ENCODE measurements at regions not wholly inside any gene's neighbourhood (a gene's known extent, or its start where the extent isn't known, plus 50 kb on each side); places are given as distances from the start of the nearest gene placed in this dataset.

DNA sequence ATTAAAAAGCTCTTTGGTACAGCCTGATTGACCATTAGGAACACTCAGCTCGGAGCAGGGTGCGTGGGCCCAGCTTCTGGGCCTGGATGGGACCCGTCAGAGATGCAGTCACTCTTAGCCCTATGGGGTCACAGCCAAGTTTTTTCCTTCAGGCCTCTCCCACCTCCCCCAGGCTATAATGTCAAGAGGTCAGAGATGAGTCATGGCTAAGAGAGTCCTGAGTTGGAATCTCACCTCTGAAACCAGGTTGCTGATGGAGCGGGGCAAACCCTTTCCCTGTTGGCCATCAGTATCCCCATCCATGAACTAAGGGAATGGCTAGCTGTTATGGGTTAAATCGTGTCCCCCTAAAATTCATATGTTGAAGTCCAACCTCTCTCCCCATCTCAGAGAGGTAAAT lies 195.9 kb upstream of the POU3F1 start:
- no peak for DNase-seq

DNA sequence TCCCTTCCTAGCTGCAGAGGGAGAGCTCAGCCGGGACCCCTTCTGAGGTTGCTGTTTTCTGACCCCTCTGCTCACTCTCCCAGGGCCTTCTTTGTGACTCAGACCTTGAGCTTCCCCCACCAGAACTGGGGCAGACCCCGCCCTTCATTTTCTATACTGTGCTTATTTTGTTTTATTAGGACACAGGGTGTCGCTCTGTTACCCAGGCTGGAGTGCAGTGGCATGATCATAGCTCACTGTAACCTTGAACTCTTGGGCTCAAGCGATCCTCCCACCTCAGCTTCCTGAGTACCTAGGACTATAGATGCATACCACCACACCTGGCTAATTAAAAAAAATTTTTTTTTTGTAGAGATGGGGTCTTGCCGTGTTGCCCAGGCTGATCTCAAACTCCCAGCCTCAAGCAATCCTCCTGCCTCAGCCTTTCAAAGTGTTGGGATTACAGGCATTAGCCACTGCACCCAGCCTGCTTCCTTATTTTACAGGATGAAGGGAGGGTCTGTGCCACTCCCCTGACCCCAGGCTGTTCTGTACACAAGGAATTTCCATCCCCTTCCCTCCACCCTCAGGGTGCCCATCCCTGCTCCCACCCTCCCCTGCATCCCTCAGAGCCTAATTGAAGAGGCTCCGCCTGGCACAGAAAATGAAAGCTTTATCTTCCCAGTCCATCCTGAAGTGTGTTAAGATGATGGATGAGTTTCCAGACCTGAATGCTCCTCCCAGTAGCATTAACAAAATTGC lies 195.2 kb upstream of the POU3F1 start:
- no peak for DNase-seq

GRCh38 chr1:38240618-38241017 lies 194.0 kb upstream of the POU3F1 start:
- DNase-seq, result no peak

DNA sequence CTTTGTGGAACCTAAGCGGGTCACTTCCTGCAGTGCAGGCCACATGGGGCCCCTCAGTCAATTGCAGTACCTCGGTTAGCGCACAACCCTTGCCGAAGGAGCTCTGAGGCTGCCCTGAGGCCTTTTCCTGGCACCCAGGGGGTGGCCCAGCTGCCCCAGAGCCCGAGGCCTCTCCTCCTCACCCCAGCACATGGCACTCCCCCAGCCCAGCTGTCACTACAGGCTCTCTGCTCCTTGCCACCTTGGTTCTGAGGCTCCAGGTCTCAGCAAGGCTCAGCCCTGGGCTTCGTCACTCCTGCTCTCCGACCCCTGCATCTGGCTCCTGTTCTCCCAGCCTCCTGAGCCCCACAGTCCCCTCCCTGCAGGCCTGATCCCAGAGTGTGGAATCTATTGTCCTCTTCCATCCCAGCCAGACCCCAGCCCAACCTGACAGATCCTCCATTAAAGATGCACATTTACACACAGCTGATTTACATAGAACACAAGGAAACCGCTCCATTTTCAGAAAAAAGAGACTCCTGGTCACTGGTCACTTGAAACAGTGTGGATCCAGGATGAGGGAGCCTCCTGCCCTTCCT lies 192.8 kb upstream of the POU3F1 start:
- DNase-seq, result no peak

- no peak for DNase-seq
Measured at GRCh38 chr1:38238294-38238693, 191.7 kb upstream of the POU3F1 start.

DNA sequence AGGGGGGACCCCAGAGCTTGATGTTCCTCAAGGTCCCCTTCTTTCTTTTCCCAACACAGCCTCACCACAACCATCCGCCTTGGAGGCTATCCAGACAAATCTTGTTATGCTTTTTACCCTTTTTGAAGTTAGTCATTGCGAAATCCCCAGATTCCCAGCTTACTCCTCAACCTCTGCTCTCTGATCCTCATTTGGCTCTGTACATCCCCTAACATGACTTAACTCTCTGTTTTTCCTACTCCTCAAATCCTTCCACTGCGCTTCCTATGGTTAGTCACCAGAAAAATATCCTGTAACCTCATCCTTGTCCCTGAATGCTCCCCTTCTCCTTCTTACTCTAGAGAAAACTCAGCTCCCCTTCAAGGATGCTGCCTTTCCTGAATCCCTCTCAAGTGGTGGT lies 189.1 kb upstream of the POU3F1 start:
- no peak for DNase-seq

- no peak for DNase-seq
Measured at GRCh38 chr1:38231941-38232340, 185.3 kb upstream of the POU3F1 start.

DNA sequence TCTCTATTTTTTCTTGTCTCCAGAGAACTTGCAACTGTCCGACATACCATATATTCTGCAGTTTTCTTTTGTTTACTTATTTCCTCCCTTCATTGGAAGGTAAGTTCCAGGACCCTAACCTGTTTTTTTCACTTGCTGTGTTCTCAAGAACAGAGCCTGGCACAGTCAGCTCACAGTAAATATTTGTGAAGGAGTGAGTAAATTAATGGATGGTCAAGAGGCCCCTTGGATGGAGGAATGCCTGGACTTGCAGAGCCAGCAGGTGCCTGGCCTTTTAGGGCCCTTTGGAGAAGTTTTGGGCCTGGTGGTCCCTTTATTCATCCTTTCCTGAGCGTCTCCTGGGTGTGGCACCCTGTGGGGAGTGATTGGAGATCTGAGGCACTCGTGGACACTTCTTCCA lies 182.1 kb upstream of the POU3F1 start:
- no peak for DNase-seq

GRCh38 chr1:38225745-38226144 lies 179.2 kb upstream of the POU3F1 start:
- no peak for DNase-seq

- no peak for DNase-seq
Measured at GRCh38 chr1:38223391-38223790, 176.8 kb upstream of the POU3F1 start.

DNA sequence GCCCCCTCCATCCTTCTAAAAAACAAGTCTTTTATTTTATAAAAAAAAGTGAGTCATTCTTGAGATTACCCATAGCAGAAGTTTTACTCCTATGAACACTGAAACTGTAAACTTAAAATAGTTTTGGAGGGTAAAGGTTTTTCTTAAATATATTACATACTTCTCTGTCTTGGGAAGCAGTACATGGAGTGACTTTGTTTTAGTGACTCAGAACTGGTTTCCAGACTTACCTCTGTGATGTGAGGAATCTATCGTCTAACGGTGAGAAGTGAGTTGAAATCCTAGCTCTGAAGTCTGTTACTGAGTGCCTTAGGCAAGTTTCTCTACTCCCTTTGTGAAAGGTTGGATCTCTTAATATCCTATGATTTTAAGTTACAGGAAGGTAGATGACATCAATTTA lies 176.3 kb upstream of the POU3F1 start:
- no peak for DNase-seq

GRCh38 chr1:38221006-38221649 lies 174.5 kb upstream of the POU3F1 start:
- no peak for DNase-seq

GRCh38 chr1:38217316-38217715 lies 170.7 kb upstream of the POU3F1 start:
- DNase-seq, result no peak

GRCh38 chr1:38213646-38214434 lies 167.2 kb upstream of the POU3F1 start:
- DNase-seq, result peak; percentile 54

- DNase-seq, result no peak
Measured at GRCh38 chr1:38210895-38211177, 164.2 kb upstream of the POU3F1 start.

DNA sequence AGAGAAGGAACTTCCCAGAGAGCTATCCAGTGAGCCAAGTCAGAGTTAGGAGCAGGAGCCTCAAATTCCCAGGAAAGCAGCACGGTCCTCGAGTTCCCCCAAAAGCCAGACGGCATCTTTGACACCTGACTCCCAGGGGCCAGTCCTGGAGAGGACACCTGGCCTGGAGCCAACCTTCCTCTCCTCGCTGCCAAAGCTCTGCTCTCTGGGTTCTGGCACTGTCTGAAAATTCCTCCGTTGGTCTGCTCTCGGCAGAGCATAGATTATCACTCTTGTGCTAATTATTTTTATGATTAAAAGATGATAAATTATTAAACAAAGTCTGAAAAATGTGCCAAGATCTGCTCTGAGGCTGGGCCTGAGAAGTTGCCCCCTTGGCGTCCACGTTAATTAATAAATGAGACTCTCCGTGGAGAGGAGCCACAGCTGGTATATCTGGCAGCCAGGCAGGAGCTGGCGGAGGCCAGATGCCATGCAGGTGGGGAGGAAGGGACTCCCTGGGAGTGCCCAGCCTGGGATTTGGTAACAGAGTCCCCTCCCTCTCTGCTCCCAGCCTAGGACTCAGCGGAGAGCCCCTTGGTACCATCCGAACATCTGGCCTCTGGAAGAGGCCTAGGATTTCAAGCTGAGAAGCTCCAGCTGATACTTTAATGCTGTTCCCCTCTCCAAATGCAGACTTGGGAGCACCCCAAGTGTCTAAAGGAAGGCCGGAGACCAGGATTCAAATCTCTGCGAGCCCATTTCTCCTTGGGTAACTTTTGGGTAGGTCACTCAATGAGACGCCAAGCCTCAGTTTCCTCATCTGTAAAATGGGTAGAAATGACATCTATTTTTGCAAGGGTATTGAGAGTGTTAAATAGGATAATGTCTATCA lies 163.7 kb upstream of the POU3F1 start:
- no peak for DNase-seq

DNA sequence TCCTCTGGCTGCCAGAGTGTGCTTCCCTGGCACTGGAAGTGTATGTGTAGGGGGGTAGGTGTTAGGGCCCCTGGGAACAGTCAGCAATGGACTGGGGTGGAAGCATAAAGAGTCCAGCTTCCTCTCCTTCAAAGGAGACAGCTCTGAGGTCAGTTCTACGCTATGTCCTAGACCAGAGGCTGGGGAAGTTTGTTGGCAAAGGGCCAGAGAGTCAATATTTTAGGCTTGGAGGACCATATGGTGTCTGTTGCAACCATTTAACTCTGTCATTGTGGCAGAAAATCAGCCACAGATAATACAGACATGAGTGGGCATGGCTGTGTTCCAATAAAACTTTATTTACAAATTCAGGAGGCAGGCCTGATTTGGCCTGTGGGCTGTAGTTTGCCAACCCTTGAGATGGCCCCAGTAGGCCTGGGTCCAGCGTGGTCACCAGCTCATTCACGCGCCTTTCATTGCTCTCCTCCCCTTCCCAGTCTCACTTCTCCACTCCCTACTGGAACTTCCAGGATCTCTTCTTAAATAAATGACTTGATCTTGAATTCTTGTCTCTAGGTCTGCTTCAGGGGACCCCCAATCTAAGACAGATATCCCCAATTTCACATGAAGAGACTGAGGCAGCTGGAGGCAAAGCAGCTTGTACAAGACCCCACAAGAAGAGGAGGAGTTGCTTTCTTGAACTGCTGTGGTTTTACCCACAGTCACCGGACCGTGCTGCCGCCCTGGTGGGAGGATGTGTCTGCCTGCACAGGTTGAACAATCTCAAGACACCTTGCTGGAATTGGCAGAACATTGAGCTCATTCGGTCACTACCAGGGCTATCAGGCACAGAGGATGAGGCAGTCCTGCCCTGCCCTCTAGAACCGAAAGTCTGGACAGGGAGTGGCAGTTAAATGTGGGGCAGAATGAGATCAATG lies 162.4 kb upstream of the POU3F1 start:
- DNase-seq, result no peak

DNA sequence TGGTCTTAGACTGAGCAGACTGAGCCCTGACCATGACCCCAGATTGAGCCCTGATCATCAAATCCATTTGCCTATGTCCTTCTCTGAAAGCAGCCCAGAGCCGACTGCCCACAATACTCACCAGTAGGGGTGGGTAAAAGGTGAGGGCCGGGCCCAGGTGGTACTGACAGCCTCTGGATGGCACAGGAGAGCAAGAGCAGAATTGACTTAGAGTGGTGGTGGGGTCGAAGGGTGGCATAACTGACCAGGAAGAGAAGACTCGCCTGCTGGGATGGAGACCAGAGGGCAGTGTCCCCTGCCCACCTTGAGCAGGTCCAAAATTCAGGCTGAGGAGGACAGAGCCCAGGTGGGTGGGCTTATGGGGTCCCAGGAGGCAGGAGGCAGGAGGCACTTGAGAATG lies 161.3 kb upstream of the POU3F1 start:
- DNase-seq, result no peak

GRCh38 chr1:38207275-38207674 lies 160.7 kb upstream of the POU3F1 start:
- DNase-seq, result no peak

DNA sequence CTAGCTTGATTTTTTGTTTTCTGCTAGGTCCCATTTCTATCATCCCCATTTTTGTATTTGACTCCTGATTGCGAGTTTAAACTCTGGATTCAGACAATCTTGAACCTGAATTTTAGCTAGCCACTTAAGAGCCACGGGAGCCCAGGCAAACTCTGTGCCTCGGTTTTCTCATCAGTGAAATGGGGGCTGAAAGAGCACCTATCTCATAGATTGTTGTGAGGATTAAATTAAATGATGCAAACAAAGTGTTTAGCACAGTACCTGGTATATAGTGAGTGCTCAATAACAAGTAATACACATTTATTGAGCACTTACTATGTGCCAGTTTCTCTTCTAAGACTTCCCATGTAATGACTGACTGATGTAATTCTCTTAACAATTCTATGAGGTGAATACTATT lies 158.1 kb upstream of the POU3F1 start:
- no peak for DNase-seq

DNA sequence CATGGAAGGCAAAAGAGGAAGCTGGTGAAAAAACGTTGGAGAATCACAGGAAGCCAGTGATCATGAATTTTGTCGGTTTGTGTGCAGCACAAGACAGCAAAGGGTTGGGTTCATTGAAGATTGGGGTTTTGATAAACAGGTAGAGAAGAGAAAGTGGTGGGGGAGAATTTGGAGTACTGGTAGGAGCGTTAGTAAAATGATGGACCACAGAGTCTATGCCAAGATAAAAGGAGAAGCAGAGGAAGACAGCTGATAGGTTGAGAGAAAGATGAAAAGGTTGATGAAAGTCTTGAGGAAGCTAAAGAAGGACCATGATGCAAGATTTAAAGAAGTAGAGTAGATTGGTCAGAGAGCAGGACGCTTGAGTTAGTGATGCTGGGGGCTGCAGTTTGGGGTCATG lies 156.8 kb upstream of the POU3F1 start:
- no peak for DNase-seq

GRCh38 chr1:38201431-38201830 lies 154.8 kb upstream of the POU3F1 start:
- DNase-seq, result no peak
